ENCODE measurements at regions not wholly inside any gene's neighbourhood (a gene's known extent, or its start where the extent isn't known, plus 50 kb on each side); places are given as distances from the start of the nearest gene placed in this dataset.

GRCh38 chr2:207308519-207309224, 142.9 kb upstream of the KLF7 start (continued):
- TF ChIP-seq U2AF1 (optimal IDR thresholded peaks at IDR 0.05; ENCODE audit: low read depth, low read length) (no peak), E2F5 (CRISPR knock-in tag; IDR thresholded peaks at IDR 0.05) (no peak), ZNF408 (CRISPR knock-in tag; IDR thresholded peaks at IDR 0.05; ENCODE audit: low read depth) (no peak), CEBPG (CRISPR knock-in tag; IDR thresholded peaks at IDR 0.05) (no peak), CEBPG (tag; conservative IDR thresholded peaks at IDR 0.05 in 1 of 2, IDR thresholded peaks at IDR 0.05 in 1 of 2) (no peak), ATF2 (CRISPR knock-in tag; IDR thresholded peaks at IDR 0.05) (no peak), HIVEP1 (CRISPR knock-in tag; IDR thresholded peaks at IDR 0.05) (peak; percentile 73; the same call in 1 of the 2 replicates), XRCC4 (IDR thresholded peaks at IDR 0.05; ENCODE audit: extremely low read depth, insufficient read depth, insufficient read length) (no peak), MGA (IDR thresholded peaks at IDR 0.05) (no peak), HNRNPL (IDR thresholded peaks at IDR 0.05; ENCODE audit: low read depth, low read length) (no peak), MYBL2 (IDR thresholded peaks at IDR 0.05; ENCODE audit: low read depth) (no peak), MYBL2 (CRISPR knock-in tag; IDR thresholded peaks at IDR 0.05; ENCODE audit: borderline replicate concordance) (no peak)

Data from K562 (cell line).